Activated naive CD4-positive, alpha-beta T cell treated with anti-CD3 and anti-CD28 coated beads, Interleukin-2, amount 10 ng/mL, durations not matched to agents 7 days and 5 days (primary cell): ENCODE measurements at regions not wholly inside any gene's neighbourhood (a gene's known extent, or its start where the extent isn't known, plus 50 kb on each side); places are given as distances from the start of the nearest gene placed in this dataset.
"Not testable (repeated sequence)": the region's sequence is repeated elsewhere in the genome, so short reads cannot be mapped to it uniquely, and the experiment has no call there.

ENCODE experiments used
- CTCF ChIA-PET: fragments of 350-600 bp; sonication (Branson Sonifier 250); formaldehyde crosslinking; loops from one replicate; lab custom pipeline; 2021; ENCODE audit warnings: antibody characterized with exemption; lab: Charles Lee
- DNase-seq: peaks from one replicate; pipeline ENCODE4 v3.0.0-alpha.2; 2020
- H3K27ac Mint-ChIP-seq: one replicate; pipeline ENCODE4 v1.8.0; 2021; ENCODE audit warnings: mild to moderate bottlenecking, moderate library complexity, mixed read lengths
- H3K27me3 Mint-ChIP-seq: one replicate; pipeline ENCODE4 v1.8.0; 2021; ENCODE audit warnings: mild to moderate bottlenecking, mixed read lengths
- H3K36me3 Mint-ChIP-seq: one replicate; pipeline ENCODE4 v1.8.0; 2021; ENCODE audit warnings: mixed read lengths
- H3K4me1 Mint-ChIP-seq: one replicate; pipeline ENCODE4 v1.8.0; 2021; ENCODE audit warnings: mixed read lengths
- H3K4me3 Mint-ChIP-seq: one replicate; pipeline ENCODE4 v1.8.0; 2021; ENCODE audit warnings: mild to moderate bottlenecking, moderate library complexity, mixed read lengths
- H3K9me3 Mint-ChIP-seq: one replicate; pipeline ENCODE4 v1.8.0; 2021; ENCODE audit warnings: mixed read lengths

- Mint-ChIP-seq H3K4me3 (no peak overlapping the region), H3K4me1 (no peaks in the 10 kb centered on the region), H3K27ac (no peak overlapping the region), H3K27me3 (no peaks in the 10 kb centered on the region), H3K9me3 (no peaks in the 10 kb centered on the region), H3K36me3 (no peaks in the 10 kb centered on the region)
- CTCF ChIA-PET, result no interaction called here
- DNase-seq, result no peak
Observed at GRCh38 chr11:81241672-81242275, 1491.9 kb downstream of the FAM181B start.

DNA sequence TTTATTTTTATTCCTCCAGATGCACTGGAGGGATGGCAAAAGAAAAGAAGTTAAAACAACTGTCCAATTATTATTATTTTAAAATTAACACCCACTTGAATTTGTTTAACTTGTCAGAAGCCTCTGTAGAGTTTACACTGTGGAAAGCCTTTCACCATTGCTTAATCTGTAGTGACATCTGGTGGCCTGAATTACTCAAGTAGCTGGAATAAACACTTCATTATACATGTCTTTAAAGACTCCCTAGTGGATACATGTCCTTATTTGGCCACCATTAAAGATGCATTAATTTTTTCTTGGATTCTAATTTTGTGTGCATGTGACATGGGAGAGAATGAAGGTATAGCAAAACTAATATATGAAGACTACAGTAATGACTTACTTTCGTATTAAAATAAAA lies 1496.5 kb downstream of the FAM181B start:
- DNase-seq, result no peak
- Mint-ChIP-seq H3K27ac (no peak overlapping the region), H3K4me1 (no peaks in the 10 kb centered on the region), H3K36me3 (no peaks in the 10 kb centered on the region), H3K27me3 (no peaks in the 10 kb centered on the region), H3K9me3 (no peaks in the 10 kb centered on the region), H3K4me3 (no peak overlapping the region)
- CTCF ChIA-PET, result no interaction called here

DNA sequence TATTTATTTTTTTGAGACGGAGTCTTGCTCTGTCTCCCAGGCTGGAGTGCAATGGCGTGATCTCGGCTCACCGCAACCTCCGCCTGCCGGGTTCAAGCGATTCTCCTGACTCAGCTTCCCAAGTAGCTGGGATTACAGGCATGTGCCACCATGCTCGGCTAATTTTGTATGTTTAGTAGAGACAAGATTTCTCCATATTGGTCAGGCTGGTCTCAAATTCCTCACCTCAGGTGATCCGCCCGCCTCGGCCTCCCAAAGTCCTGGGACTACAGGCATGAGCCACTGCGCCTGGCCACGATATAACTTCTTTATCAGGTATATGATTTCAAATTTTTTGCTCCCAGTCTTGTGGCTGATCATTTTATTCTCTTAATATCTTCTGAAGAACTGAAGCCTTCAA lies 1506.3 kb downstream of the FAM181B start:
- H3K9me3 Mint-ChIP-seq, H3K27ac Mint-ChIP-seq, H3K27me3 Mint-ChIP-seq, H3K4me3 Mint-ChIP-seq, H3K4me1 Mint-ChIP-seq, DNase-seq, CTCF ChIA-PET, H3K36me3 Mint-ChIP-seq: not testable (repeated sequence)

GRCh38 chr11:81224396-81224795 lies 1509.3 kb downstream of the FAM181B start:
- H3K9me3 Mint-ChIP-seq, result peaks cover 8% of the 10 kb centered on the region
- H3K4me3 Mint-ChIP-seq, result no peak overlapping the region
- H3K4me1 Mint-ChIP-seq, result no peaks in the 10 kb centered on the region
- DNase-seq, result no peak
- CTCF ChIA-PET, result no interaction called here
- H3K27me3 Mint-ChIP-seq, result no peaks in the 10 kb centered on the region
- H3K36me3 Mint-ChIP-seq, result no peaks in the 10 kb centered on the region
- H3K27ac Mint-ChIP-seq, result no peak overlapping the region

- H3K27ac Mint-ChIP-seq, result no peak overlapping the region
Observed at GRCh38 chr11:81222491-81222890, 1511.2 kb downstream of the FAM181B start.

GRCh38 chr11:81220146-81220895 lies 1513.3 kb downstream of the FAM181B start:
- no peak overlapping the region for H3K4me3 Mint-ChIP-seq
- H3K9me3 Mint-ChIP-seq, result peaks cover 5% of the 10 kb centered on the region
- H3K27ac Mint-ChIP-seq, result no peak overlapping the region
- no peak for DNase-seq
- CTCF ChIA-PET, result no interaction called here
- H3K4me1 Mint-ChIP-seq, result no peaks in the 10 kb centered on the region
- no peaks in the 10 kb centered on the region for H3K36me3 Mint-ChIP-seq
- H3K27me3 Mint-ChIP-seq, result no peaks in the 10 kb centered on the region

More at GRCh38 chr11:81222491-81222890, 1511.2 kb downstream of the FAM181B start:
- no peak overlapping the region for H3K4me3 Mint-ChIP-seq
- H3K36me3 Mint-ChIP-seq, result no peaks in the 10 kb centered on the region
- peaks cover 8% of the 10 kb centered on the region for H3K9me3 Mint-ChIP-seq
- CTCF ChIA-PET, result no interaction called here
- H3K27me3 Mint-ChIP-seq, result no peaks in the 10 kb centered on the region
- no peaks in the 10 kb centered on the region for H3K4me1 Mint-ChIP-seq
- DNase-seq, result no peak

DNA sequence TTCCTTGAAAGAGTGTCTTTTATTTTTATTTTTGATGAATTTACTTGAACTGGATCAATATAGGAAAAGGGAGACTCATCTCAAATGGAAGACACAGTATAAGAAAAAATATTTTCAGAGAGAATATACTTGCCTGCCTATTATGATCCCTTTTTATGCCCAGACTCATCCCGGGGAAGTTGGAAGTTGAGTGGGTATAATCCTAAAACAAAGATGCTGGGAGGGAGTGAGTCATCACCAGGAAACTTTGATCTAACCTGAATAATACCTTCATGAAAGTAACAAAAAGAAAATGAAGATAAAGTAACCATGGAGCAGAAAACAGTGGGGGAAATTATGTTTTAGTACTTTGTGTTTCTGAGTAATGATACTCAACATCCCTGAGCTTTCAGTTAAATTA lies 1514.0 kb downstream of the FAM181B start:
- Mint-ChIP-seq H3K4me3 (no peak overlapping the region), H3K36me3 (no peaks in the 10 kb centered on the region), H3K4me1 (no peaks in the 10 kb centered on the region), H3K9me3 (peaks cover 5% of the 10 kb centered on the region), H3K27ac (no peak overlapping the region), H3K27me3 (no peaks in the 10 kb centered on the region)
- no peak for DNase-seq
- CTCF ChIA-PET, result no interaction called here

GRCh38 chr11:81218440-81218839 lies 1515.2 kb downstream of the FAM181B start:
- Mint-ChIP-seq H3K27ac (no peak overlapping the region), H3K27me3 (no peaks in the 10 kb centered on the region), H3K4me3 (no peak overlapping the region), H3K36me3 (no peaks in the 10 kb centered on the region), H3K9me3 (peaks cover 8% of the 10 kb centered on the region), H3K4me1 (no peaks in the 10 kb centered on the region)
- CTCF ChIA-PET, result no interaction called here
- no peak for DNase-seq

DNA sequence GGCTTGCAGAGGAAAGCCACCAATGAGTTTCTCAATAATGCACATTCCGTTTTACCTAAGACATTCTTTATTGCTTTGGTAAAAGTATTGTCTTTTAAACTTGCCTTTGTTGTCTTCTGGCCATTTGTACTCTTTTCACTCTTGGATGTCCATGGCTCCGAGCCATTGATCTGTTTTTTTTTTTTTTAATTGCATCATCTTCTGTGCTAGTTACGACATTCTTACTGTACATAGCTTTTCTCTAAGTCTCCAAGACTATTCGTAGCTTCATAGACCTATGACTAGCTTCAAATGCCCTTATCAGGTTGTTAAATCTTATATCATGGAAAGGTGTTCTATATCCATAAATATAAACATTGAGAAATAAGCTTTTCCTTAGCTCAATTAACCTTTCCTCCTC lies 1522.6 kb downstream of the FAM181B start:
- peaks cover 16% of the 10 kb centered on the region for H3K9me3 Mint-ChIP-seq
- no peaks in the 10 kb centered on the region for H3K4me1 Mint-ChIP-seq
- CTCF ChIA-PET, result no interaction called here
- H3K27me3 Mint-ChIP-seq, result no peaks in the 10 kb centered on the region
- no peak overlapping the region for H3K4me3 Mint-ChIP-seq
- no peak for DNase-seq
- no peaks in the 10 kb centered on the region for H3K36me3 Mint-ChIP-seq
- no peak overlapping the region for H3K27ac Mint-ChIP-seq

- no peak for DNase-seq
- no peaks in the 10 kb centered on the region for H3K36me3 Mint-ChIP-seq
- H3K4me1 Mint-ChIP-seq, result no peaks in the 10 kb centered on the region
- no peak overlapping the region for H3K27ac Mint-ChIP-seq
- CTCF ChIA-PET, result no interaction called here
- H3K4me3 Mint-ChIP-seq, result no peak overlapping the region
- peaks cover 11% of the 10 kb centered on the region for H3K9me3 Mint-ChIP-seq
- H3K27me3 Mint-ChIP-seq, result no peaks in the 10 kb centered on the region
Observed at GRCh38 chr11:81207421-81208054, 1526.1 kb downstream of the FAM181B start.

DNA sequence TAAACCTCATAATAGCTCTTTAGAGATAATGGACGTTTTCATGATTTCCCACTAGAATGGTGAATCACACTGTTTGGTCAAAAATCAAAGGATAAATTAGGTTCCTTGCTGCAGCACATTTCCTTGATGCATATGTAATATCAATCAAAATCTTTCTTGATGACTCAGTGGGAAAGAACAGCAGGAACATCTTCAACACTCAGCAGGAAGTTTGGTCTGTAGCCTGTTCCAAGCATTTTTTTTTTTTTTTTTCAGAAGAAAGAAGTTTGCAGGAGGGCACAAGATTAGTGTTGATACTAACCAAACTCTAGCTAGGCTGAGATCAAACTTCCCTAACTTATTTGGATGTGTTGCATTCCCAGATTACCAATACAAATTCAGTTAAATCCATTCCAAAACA lies 1529.8 kb downstream of the FAM181B start:
- DNase-seq, result no peak
- no peaks in the 10 kb centered on the region for H3K4me1 Mint-ChIP-seq
- no peaks in the 10 kb centered on the region for H3K27me3 Mint-ChIP-seq
- CTCF ChIA-PET, result no interaction called here
- H3K27ac Mint-ChIP-seq, result no peak overlapping the region
- peaks cover 18% of the 10 kb centered on the region for H3K9me3 Mint-ChIP-seq
- H3K4me3 Mint-ChIP-seq, result no peak overlapping the region
- no peaks in the 10 kb centered on the region for H3K36me3 Mint-ChIP-seq

DNA sequence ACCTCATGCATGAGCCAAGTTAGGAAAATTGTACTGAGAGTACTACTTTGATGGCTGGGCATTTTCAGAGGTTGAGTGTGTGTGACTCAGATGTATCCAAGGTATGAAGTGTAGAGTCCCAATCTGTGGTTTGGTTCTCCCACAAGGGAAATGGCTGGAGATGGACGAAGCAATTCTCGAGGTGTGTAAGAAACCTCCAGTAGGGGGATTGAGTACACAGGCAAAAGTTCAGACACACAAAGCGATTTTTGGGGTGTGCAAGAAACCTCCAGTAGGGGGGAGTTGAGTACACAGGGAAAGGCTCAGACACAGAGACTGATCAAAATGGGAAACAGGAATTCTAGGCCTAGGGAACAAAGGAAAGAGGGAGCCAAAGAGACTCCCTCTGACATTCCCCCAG lies 1536.3 kb downstream of the FAM181B start:
- no peak overlapping the region for H3K4me3 Mint-ChIP-seq
- no peaks in the 10 kb centered on the region for H3K4me1 Mint-ChIP-seq
- CTCF ChIA-PET, result no interaction called here
- no peaks in the 10 kb centered on the region for H3K36me3 Mint-ChIP-seq
- no peak for DNase-seq
- H3K27ac Mint-ChIP-seq, result no peak overlapping the region
- H3K27me3 Mint-ChIP-seq, result no peaks in the 10 kb centered on the region
- peaks cover 15% of the 10 kb centered on the region for H3K9me3 Mint-ChIP-seq

DNA sequence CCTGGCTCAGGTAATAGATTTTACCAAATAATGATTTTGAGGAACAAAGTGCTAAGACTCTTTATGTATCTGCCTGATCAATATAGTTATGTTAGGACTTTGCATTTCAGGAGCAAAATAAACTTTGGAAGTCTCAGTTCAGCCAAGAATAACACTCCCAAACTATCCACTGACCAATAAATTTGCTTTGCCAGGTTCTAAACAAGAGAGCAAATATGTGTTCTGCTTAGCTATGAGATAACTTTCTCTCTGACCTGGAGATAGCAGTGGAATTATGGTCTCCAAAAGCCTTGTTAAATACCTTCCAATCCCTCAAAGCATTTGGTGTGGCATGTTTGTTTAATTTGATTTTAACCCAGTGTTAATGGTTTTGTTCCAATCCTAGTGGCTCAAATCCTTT lies 1541.1 kb downstream of the FAM181B start:
- no peaks in the 10 kb centered on the region for H3K4me1 Mint-ChIP-seq
- no peak overlapping the region for H3K27ac Mint-ChIP-seq
- no peak for DNase-seq
- H3K9me3 Mint-ChIP-seq, result peaks cover 20% of the 10 kb centered on the region
- CTCF ChIA-PET, result no interaction called here
- H3K27me3 Mint-ChIP-seq, result no peaks in the 10 kb centered on the region
- H3K36me3 Mint-ChIP-seq, result no peaks in the 10 kb centered on the region
- no peak overlapping the region for H3K4me3 Mint-ChIP-seq

DNA sequence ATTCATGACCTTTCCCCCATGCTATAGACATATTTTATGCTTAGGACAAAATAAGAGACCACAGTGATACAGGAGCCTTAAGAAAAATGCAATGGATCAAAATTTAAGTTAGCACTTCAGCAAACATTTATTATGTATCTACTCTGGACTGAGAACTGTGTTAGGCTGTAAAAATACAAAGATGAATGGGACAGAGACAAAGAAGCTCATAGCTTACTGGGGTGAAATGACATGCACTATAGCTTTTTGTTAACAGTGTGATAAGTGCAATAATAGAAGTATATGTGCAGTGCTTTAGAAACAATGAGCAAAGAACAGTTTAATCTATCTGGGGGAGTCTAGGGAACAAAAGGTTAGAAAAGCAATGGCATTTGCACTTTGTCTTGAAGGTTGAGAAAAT lies 1543.1 kb downstream of the FAM181B start:
- no peak for DNase-seq
- Mint-ChIP-seq H3K9me3 (peaks cover 24% of the 10 kb centered on the region), H3K4me1 (no peaks in the 10 kb centered on the region), H3K27me3 (no peaks in the 10 kb centered on the region), H3K36me3 (no peaks in the 10 kb centered on the region), H3K27ac (no peak overlapping the region), H3K4me3 (no peak overlapping the region)
- CTCF ChIA-PET, result no interaction called here

DNA sequence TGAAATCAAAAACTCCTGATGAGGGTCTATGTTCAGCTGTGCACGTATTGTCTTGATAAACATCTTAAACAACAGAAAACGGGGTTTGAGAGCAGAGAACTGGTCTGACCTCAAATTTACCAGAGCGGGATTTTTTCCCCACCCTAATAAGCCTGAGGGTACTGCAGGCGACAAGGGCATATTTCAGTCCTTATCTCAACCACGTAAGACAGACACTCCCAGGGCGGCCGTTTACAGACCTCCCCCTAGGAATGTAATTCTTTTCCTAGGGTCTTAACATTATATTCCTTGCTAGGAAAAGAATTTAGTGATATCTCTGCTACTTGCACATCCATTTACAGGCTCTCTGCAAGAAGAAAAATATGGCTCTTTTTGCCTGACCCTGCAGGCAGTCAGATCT lies 1546.6 kb downstream of the FAM181B start:
- H3K4me3 Mint-ChIP-seq, H3K27ac Mint-ChIP-seq, H3K27me3 Mint-ChIP-seq, H3K4me1 Mint-ChIP-seq, H3K36me3 Mint-ChIP-seq, DNase-seq, CTCF ChIA-PET: not testable (repeated sequence)
- H3K9me3 Mint-ChIP-seq, result peaks cover 30% of the 10 kb centered on the region
